OCI-LY1 (cell line): ENCODE measurements at regions not wholly inside any gene's neighbourhood (a gene's known extent, or its start where the extent isn't known, plus 50 kb on each side); places are given as distances from the start of the nearest gene placed in this dataset.

Source experiments
- H2AFZ ChIP-seq: fragments of 200-600 bp; sonication (generic), shearing (Covaris generic); 2 replicates; pipeline ENCODE4 v1.6.0; 2014; ENCODE audit warnings: antibody characterized with exemption, mild to moderate bottlenecking, low read length
- H3F3A ChIP-seq: fragments of 200-600 bp; sonication (generic), shearing (Covaris generic); 2 replicates; pipeline ENCODE4 v1.6.0; 2014; ENCODE audit warnings: mild to moderate bottlenecking, antibody characterized with exemption, low read length, moderate library complexity; ENCODE audit not compliant: insufficient read depth
- H3K27ac ChIP-seq: fragments of 200-600 bp; sonication (generic); 2 replicates; pipeline ENCODE4 v1.5.1; 2014; ENCODE audit warnings: low read length, mixed run types, mild to moderate bottlenecking, low read depth; ENCODE audit not compliant: poor library complexity, severe bottlenecking
- H3K27me3 ChIP-seq: fragments of 200-600 bp; sonication (generic); 2 replicates; pipeline ENCODE4 v1.6.0; 2014; ENCODE audit warnings: antibody characterized with exemption, mild to moderate bottlenecking, low read length, moderate library complexity; ENCODE audit not compliant: insufficient read depth
- H3K36me3 ChIP-seq: fragments of 200-600 bp; sonication (generic); 2 replicates; pipeline ENCODE4 v1.6.1; 2014; ENCODE audit warnings: mild to moderate bottlenecking, antibody characterized with exemption, low read length, moderate library complexity, mixed read lengths; ENCODE audit not compliant: insufficient read depth
- H3K4me1 ChIP-seq: fragments of 200-600 bp; sonication (generic); 2 replicates; pipeline ENCODE4 v1.5.1; 2014; ENCODE audit warnings: mild to moderate bottlenecking, low read length, moderate library complexity; ENCODE audit not compliant: insufficient read depth, severe bottlenecking
- H3K4me2 ChIP-seq: fragments of 200-600 bp; sonication (generic), shearing (Covaris generic); 2 replicates; pipeline ENCODE4 v1.6.1; 2014; ENCODE audit warnings: low read length
- H3K4me3 ChIP-seq: fragments of 200-600 bp; sonication (generic); 2 replicates; pipeline ENCODE4 v1.5.1; 2014; ENCODE audit warnings: low read length, low read depth, mild to moderate bottlenecking, mixed read lengths; ENCODE audit not compliant: poor library complexity, severe bottlenecking
- H3K79me2 ChIP-seq: fragments of 200-600 bp; shearing (Covaris generic); 2 replicates; pipeline ENCODE4 v1.6.1; 2016; ENCODE audit warnings: mixed run types, low read length, mixed read lengths; ENCODE audit not compliant: insufficient read depth
- H3K9ac ChIP-seq: fragments of 200-600 bp; sonication (generic), shearing (Covaris generic); 2 replicates; pipeline ENCODE4 v1.6.1; 2014; ENCODE audit warnings: mild to moderate bottlenecking, low read length, mixed read lengths
- H3K9me2 ChIP-seq: fragments of 200-600 bp; sonication (generic), shearing (Covaris generic); 2 replicates; pipeline ENCODE4 v1.6.1; 2014; ENCODE audit warnings: low read depth, mild to moderate bottlenecking, low read length, mixed read lengths
- H3K9me3 ChIP-seq: fragments of 200-600 bp; shearing (Covaris generic); 2 replicates; pipeline ENCODE4 v1.6.1; 2014; ENCODE audit warnings: low read length, mixed read lengths
- H4K20me1 ChIP-seq: fragments of 200-600 bp; sonication (generic), shearing (Covaris generic); 2 replicates; pipeline ENCODE4 v1.6.0; 2016; ENCODE audit warnings: mild to moderate bottlenecking, low read length; ENCODE audit not compliant: insufficient read depth
- EZH2 ChIP-seq: fragments of 200-600 bp; sonication (generic), shearing (Covaris generic); IDR thresholded peaks from 2 replicates; pipeline ENCODE4 v1.8.0; 2017; ENCODE audit warnings: borderline replicate concordance, mixed run types, mild to moderate bottlenecking, antibody characterized with exemption, low read length, moderate library complexity, mixed read lengths
- TF ChIP-seq, protein P1 (sequence below): fragments of 200-600 bp; sonication (generic), shearing (Covaris generic); IDR thresholded peaks from 2 replicates; pipeline ENCODE4 v1.5.1; 2017; ENCODE audit warnings: mild to moderate bottlenecking, antibody characterized with exemption, low read length, moderate library complexity, mixed read lengths

- no peaks in the 10 kb centered on the region for H3F3A ChIP-seq
- H3K9me3 ChIP-seq: no peaks in the 10 kb centered on the region
- no peaks in the 10 kb centered on the region for H3K79me2 ChIP-seq
- H3K4me2 ChIP-seq: no peak overlapping the region
- no peak overlapping the region for H2AFZ ChIP-seq
- no peaks in the 10 kb centered on the region for H3K4me1 ChIP-seq
- H4K20me1 ChIP-seq: no peaks in the 10 kb centered on the region
- H3K36me3 ChIP-seq: no peaks in the 10 kb centered on the region
- H3K4me3 ChIP-seq: no peak overlapping the region
- TF ChIP-seq, protein P1, sequence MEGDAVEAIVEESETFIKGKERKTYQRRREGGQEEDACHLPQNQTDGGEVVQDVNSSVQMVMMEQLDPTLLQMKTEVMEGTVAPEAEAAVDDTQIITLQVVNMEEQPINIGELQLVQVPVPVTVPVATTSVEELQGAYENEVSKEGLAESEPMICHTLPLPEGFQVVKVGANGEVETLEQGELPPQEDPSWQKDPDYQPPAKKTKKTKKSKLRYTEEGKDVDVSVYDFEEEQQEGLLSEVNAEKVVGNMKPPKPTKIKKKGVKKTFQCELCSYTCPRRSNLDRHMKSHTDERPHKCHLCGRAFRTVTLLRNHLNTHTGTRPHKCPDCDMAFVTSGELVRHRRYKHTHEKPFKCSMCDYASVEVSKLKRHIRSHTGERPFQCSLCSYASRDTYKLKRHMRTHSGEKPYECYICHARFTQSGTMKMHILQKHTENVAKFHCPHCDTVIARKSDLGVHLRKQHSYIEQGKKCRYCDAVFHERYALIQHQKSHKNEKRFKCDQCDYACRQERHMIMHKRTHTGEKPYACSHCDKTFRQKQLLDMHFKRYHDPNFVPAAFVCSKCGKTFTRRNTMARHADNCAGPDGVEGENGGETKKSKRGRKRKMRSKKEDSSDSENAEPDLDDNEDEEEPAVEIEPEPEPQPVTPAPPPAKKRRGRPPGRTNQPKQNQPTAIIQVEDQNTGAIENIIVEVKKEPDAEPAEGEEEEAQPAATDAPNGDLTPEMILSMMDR: no peak
- TF ChIP-seq EZH2: no peak
- no peak overlapping the region for H3K27ac ChIP-seq
- no peak overlapping the region for H3K9ac ChIP-seq
- H3K9me2 ChIP-seq: no peaks in the 10 kb centered on the region
- H3K27me3 ChIP-seq: no peaks in the 10 kb centered on the region
Measured at GRCh38 chr2:52974127-52974526, 793.5 kb upstream of the CHAC2 start.

DNA sequence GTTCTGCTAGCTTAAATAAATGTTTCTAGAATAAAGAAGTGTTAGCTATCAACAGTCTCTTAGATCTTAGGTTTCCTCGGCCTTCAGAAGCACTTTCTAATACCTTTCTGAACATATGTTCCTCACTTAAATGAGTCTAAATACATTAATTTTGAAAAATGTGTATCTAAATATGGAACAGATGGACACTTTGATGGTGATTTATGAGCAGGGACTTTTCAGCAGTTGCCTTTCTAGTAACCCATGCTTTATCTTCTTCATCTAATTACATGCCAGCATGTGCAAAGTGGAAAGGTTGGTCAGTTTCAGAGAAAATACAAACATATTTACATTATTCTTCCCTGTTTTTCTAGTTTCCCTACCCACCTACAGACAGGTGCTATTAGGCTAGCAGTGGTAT is 797.0 kb upstream of the CHAC2 start:
- no peaks in the 10 kb centered on the region for H3K9me2 ChIP-seq
- H3K27me3 ChIP-seq: no peaks in the 10 kb centered on the region
- H3K4me3 ChIP-seq: no peak overlapping the region
- no peak overlapping the region for H3K9ac ChIP-seq
- no peaks in the 10 kb centered on the region for H3K9me3 ChIP-seq
- H3K36me3 ChIP-seq: no peaks in the 10 kb centered on the region
- TF ChIP-seq, protein P1: no peak
- TF ChIP-seq EZH2: no peak
- no peaks in the 10 kb centered on the region for H3F3A ChIP-seq
- no peaks in the 10 kb centered on the region for H3K79me2 ChIP-seq
- H4K20me1 ChIP-seq: no peaks in the 10 kb centered on the region
- no peak overlapping the region for H3K27ac ChIP-seq
- H2AFZ ChIP-seq: no peak overlapping the region
- no peak overlapping the region for H3K4me2 ChIP-seq
- H3K4me1 ChIP-seq: no peaks in the 10 kb centered on the region

DNA sequence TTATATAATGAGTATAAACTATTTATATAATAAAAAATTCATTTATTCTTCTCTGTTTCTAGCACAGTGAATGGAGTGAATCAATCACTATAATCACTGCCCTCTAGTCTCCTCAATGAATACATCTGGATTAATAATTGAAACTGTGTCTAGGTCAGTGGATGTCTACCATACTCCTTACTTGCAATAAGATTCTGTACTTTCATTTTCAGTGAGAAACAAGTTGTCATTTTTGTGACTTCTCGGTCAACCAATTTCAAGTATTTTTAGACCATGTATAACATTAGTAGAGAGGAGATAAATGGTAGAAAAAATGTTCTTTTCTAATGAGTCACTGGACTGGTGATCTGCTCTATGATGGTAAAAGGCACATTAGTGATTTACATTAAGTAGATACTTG is 799.6 kb upstream of the CHAC2 start:
- Histone ChIP-seq H3K9ac (no peak overlapping the region), H3K9me2 (no peaks in the 10 kb centered on the region), H2AFZ (no peak overlapping the region), H3K4me1 (no peaks in the 10 kb centered on the region), H3K27ac (no peak overlapping the region), H3K9me3 (no peaks in the 10 kb centered on the region), H3F3A (no peaks in the 10 kb centered on the region), H4K20me1 (no peaks in the 10 kb centered on the region), H3K27me3 (no peaks in the 10 kb centered on the region), H3K4me2 (no peak overlapping the region), H3K36me3 (no peaks in the 10 kb centered on the region), H3K79me2 (no peaks in the 10 kb centered on the region), H3K4me3 (no peak overlapping the region)
- TF ChIP-seq, protein P1: no peak
- TF ChIP-seq EZH2: no peak
